ENCODE measurements at regions not wholly inside any gene's neighbourhood (a gene's known extent, or its start where the extent isn't known, plus 50 kb on each side); places are given as distances from the start of the nearest gene placed in this dataset.
"Not testable (repeated sequence)": the region's sequence is repeated elsewhere in the genome, so short reads cannot be mapped to it uniquely, and the experiment has no call there.

GRCh38 chr6:3672339-3672738 lies 79.2 kb downstream of the PXDC1 start:
- H3K4me2 ChIP-seq (ENCODE audit: control insufficient read depth, insufficient read depth); H3K9me3 ChIP-seq (replicated peaks; ENCODE audit: control insufficient read depth, insufficient read depth, low read length); H3K4me3 ChIP-seq; H3K4me1 ChIP-seq (ENCODE audit: control insufficient read depth, insufficient read depth, low read length); FAIRE-seq; RAD21 ChIA-PET (ENCODE audit: unreplicated experiment); DNase-seq (ENCODE audit: low read depth, low spot score); ATAC-seq; SMC1A ChIA-PET (ENCODE audit: uncharacterized antibody, unreplicated experiment); H3K36me3 ChIP-seq (ENCODE audit: control insufficient read depth in 2 of 2, insufficient read depth in 2 of 2, low read length in 1 of 2); H3K27me3 ChIP-seq (replicated peaks in 1 of 2; ENCODE audit: control insufficient read depth in 2 of 2, insufficient read depth in 2 of 2, low read length in 1 of 2); H3K79me2 ChIP-seq (ENCODE audit: control insufficient read depth, insufficient read depth, low read length); intact Hi-C loops (cut with micrococcal nuclease; ENCODE audit: unreplicated experiment); POLR2A ChIA-PET; BruUV-seq (replicated peaks); CTCF ChIA-PET; H2AFZ ChIP-seq (ENCODE audit: control insufficient read depth, low read depth, low read length); H4K20me1 ChIP-seq (ENCODE audit: control insufficient read depth, insufficient read depth); in situ Hi-C loops (cut with MboI); H3K9ac ChIP-seq (ENCODE audit: control insufficient read depth, insufficient read depth, low read length); H3K27ac ChIP-seq (ENCODE audit: control insufficient read depth, insufficient read depth): not testable (repeated sequence)
- 35% methylated on average over 4 of the region's 4 CpGs for WGBS (ENCODE audit: insufficient coverage, insufficient replicate concordance, low lambda C conversion rate, missing lambda C conversion rate)

GRCh38 chr6:3671382-3671781 lies 80.1 kb downstream of the PXDC1 start:
- TF ChIP-seq RUNX3 (IDR thresholded peaks at IDR 0.05; ENCODE audit: low read length) (no peak), SIN3A (IDR thresholded peaks at IDR 0.05; ENCODE audit: low read depth, low read length) (no peak), YBX1 (IDR thresholded peaks at IDR 0.05) (no peak)
- TF ChIP-seq, protein P1, sequence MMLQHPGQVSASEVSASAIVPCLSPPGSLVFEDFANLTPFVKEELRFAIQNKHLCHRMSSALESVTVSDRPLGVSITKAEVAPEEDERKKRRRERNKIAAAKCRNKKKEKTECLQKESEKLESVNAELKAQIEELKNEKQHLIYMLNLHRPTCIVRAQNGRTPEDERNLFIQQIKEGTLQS (IDR thresholded peaks at IDR 0.05; ENCODE audit: borderline replicate concordance, extremely low read depth, low read depth, low read length), result no peak
- ChIA-PET POLR2A (no interaction called here), RAD21 (ENCODE audit: unreplicated experiment) (no interaction called here), SMC1A (ENCODE audit: uncharacterized antibody, unreplicated experiment) (no interaction called here), CTCF (no interaction called here)
- BruUV-seq (replicated peaks), result no TSS peak
- Histone ChIP-seq H3K27me3 (replicated peaks in 1 of 2; ENCODE audit: control insufficient read depth in 2 of 2, insufficient read depth in 2 of 2, low read length in 1 of 2) (no peaks in the 10 kb centered on the region), H3K4me3 (no peak overlapping the region), H3K9me3 (replicated peaks; ENCODE audit: control insufficient read depth, insufficient read depth, low read length) (no peaks in the 10 kb centered on the region), H3K4me2 (ENCODE audit: control insufficient read depth, insufficient read depth) (no peak overlapping the region), H3K4me1 (ENCODE audit: control insufficient read depth, insufficient read depth, low read length) (no peaks in the 10 kb centered on the region), H2AFZ (ENCODE audit: control insufficient read depth, low read depth, low read length) (no peak overlapping the region), H3K9ac (ENCODE audit: control insufficient read depth, insufficient read depth, low read length) (no peak overlapping the region), H4K20me1 (ENCODE audit: control insufficient read depth, insufficient read depth) (no peaks in the 10 kb centered on the region), H3K79me2 (ENCODE audit: control insufficient read depth, insufficient read depth, low read length) (no peaks in the 10 kb centered on the region), H3K27ac (ENCODE audit: control insufficient read depth, insufficient read depth) (no peak overlapping the region), H3K36me3 (ENCODE audit: control insufficient read depth in 2 of 2, insufficient read depth in 2 of 2, low read length in 1 of 2) (no peaks in the 10 kb centered on the region)
- intact Hi-C loops (cut with micrococcal nuclease; ENCODE audit: unreplicated experiment) (no loop called here), in situ Hi-C loops (cut with MboI) (no loop called here)
- DNase-seq (ENCODE audit: low read depth, low spot score) (no peak), FAIRE-seq (no peak), ATAC-seq (no peak)
- WGBS (ENCODE audit: insufficient coverage, insufficient replicate concordance, low lambda C conversion rate, missing lambda C conversion rate), result 50% methylated on average over 1 of the region's 1 CpG

Data from GM12878 (cell line).